Adrenal gland (tissue), 9 donors: ENCODE measurements at regions not wholly inside any gene's neighbourhood (a gene's known extent, or its start where the extent isn't known, plus 50 kb on each side); places are given as distances from the start of the nearest gene placed in this dataset.

Experiments
- DNase-seq, 7 donors: peaks; one replicate each; pipeline ENCODE4 v3.0.0-alpha.2; 2019 to 2020
- H3K27ac ChIP-seq, 5 donors: fragments of 200-600 bp; sonication (generic) in 4 of 5; 1 replicate in 3 of 5; 2 replicates in 2 of 5; pipeline versions ENCODE4 v1.5.1 to v1.8.0; 2016 to 2020; ENCODE audit warnings: mild to moderate bottlenecking in 1 of 5
- H3K27me3 ChIP-seq: fragments of 200-600 bp; 2 replicates; pipeline ENCODE4 v1.8.0; 2021
- H3K36me3 ChIP-seq, 2 donors: fragments of 200-600 bp; replicated peaks in 1 of 2; 1 replicate in 1 of 2; 2 replicates in 1 of 2; pipeline versions ENCODE4 v1.5.1 to v1.8.0; 2018 to 2022
- H3K4me1 ChIP-seq, 2 donors: fragments of 200-600 bp; replicated peaks in 1 of 2; 1 replicate in 1 of 2; 2 replicates in 1 of 2; pipeline versions ENCODE4 v1.5.1 to v1.8.0; 2018 to 2021
- H3K4me3 ChIP-seq, 4 donors: fragments of 200-600 bp; sonication (generic) in 3 of 4; one replicate each; pipeline ENCODE4 v1.5.1; 2016 to 2018
- H3K9me3 ChIP-seq, 3 donors: fragments of 200-600 bp; sonication (generic) in 1 of 3; replicated peaks in 1 of 3; 1 replicate in 2 of 3; 2 replicates in 1 of 3; pipeline versions ENCODE4 v1.5.1 to v1.8.0; 2016 to 2021
- CTCF ChIP-seq, 6 experiments: fragments of 450-650 bp in 4 of 6; fragments of 200-600 bp in 2 of 6; sonication (generic) in 1 of 6; IDR thresholded peaks; 1 replicate in 5 of 6; 2 replicates in 1 of 6; pipeline versions ENCODE4 v1.5.1 to v1.8.0; 2016 to 2021; ENCODE audit warnings: antibody characterized with exemption in 6 of 6, mild to moderate bottlenecking in 2 of 6, moderate library complexity in 1 of 6
- POLR2A ChIP-seq, 2 donors: fragments of 450-650 bp; IDR thresholded peaks; one replicate each; pipeline ENCODE4 v1.6.1; 2017; ENCODE audit warnings: antibody characterized with exemption in 2 of 2, mild to moderate bottlenecking in 2 of 2, moderate library complexity in 1 of 2
- WGBS, 4 donors: extraction: QIAGEN DNeasy Blood & Tissue Kit in 2 of 4; methylation state at CpG; one replicate each; pipeline versions ENCODE4 v1.1.5 to v1.1.7; 2013 to 2017; 5-methylcytosine and 5-hydroxymethylcytosine counted together
- intact Hi-C, 2 donors: fragments of 100-400 bp; cut with DNase I; formaldehyde crosslinking; loops; one replicate each; pipeline versions ENCODE4 v1.14.1 to v1.15.0; 2022 to 2023
- donor health status: healthy with polysubstance abuse.
- donor health status: Bipolar disorder and iron deficiency.
- donor health status: DM: yes; HTN: yes; CAD: no.
- donor health status: DM: no; HTN: no; CAD: no.
- donor health status: DM: no; HTN: no; CAD: no.

GRCh38 chr17:55895112-55895759 lies 144.4 kb downstream of the PCTP start:
- TF ChIP-seq CTCF (IDR thresholded peaks at IDR 0.05) = no peak
- no peak for TF ChIP-seq POLR2A (IDR thresholded peaks at IDR 0.05)
- no peaks in the 10 kb centered on the region for H3K4me1 ChIP-seq
- 64 to 73% (median 66%) methylated on average over 5 of the region's 5 CpGs for WGBS, 4 donors
- H3K27ac ChIP-seq = no peak overlapping the region
- no peaks in the 10 kb centered on the region for H3K27me3 ChIP-seq
- no peaks in the 10 kb centered on the region for H3K9me3 ChIP-seq
- intact Hi-C loops = no loop called here
- no peaks in the 10 kb centered on the region for H3K36me3 ChIP-seq
- H3K4me3 ChIP-seq = no peak overlapping the region
- DNase-seq = no peak

GRCh38 chr17:55897301-55897700 lies 146.4 kb downstream of the PCTP start:
- TF ChIP-seq CTCF (IDR thresholded peaks at IDR 0.05) (no peak), POLR2A (IDR thresholded peaks at IDR 0.05) (no peak)
- no peak overlapping the region for H3K4me3 ChIP-seq
- intact Hi-C loops = no loop called here
- no peaks in the 10 kb centered on the region for H3K9me3 ChIP-seq
- no peaks in the 10 kb centered on the region for H3K27me3 ChIP-seq
- H3K4me1 ChIP-seq = no peaks in the 10 kb centered on the region
- no peak for DNase-seq
- H3K36me3 ChIP-seq = no peaks in the 10 kb centered on the region
- no peak overlapping the region for H3K27ac ChIP-seq
- 72 to 80% (median 74%) methylated on average over 4 of the region's 4 CpGs for WGBS, 4 donors

- H3K9me3 ChIP-seq = no peaks in the 10 kb centered on the region
- DNase-seq = no peak
- H3K36me3 ChIP-seq = no peaks in the 10 kb centered on the region
- H3K4me3 ChIP-seq = no peak overlapping the region
- intact Hi-C loops = no loop called here
- 45 to 61% (median 58%) methylated on average over 1 of the region's 1 CpG for WGBS, 4 donors
- TF ChIP-seq POLR2A (IDR thresholded peaks at IDR 0.05) (no peak), CTCF (IDR thresholded peaks at IDR 0.05) (no peak)
- H3K27me3 ChIP-seq = no peaks in the 10 kb centered on the region
- H3K4me1 ChIP-seq = no peaks in the 10 kb centered on the region
- no peak overlapping the region for H3K27ac ChIP-seq
These were observed 147.3 kb downstream of the PCTP start for GRCh38 chr17:55898195-55898594.

- Histone ChIP-seq H3K4me1 (no peaks in the 10 kb centered on the region), H3K36me3 (no peaks in the 10 kb centered on the region), H3K9me3 (no peaks in the 10 kb centered on the region), H3K27ac (no peak overlapping the region), H3K27me3 (no peaks in the 10 kb centered on the region), H3K4me3 (no peak overlapping the region)
- intact Hi-C loops = no loop called here
- TF ChIP-seq POLR2A (IDR thresholded peaks at IDR 0.05) = no peak
- TF ChIP-seq CTCF (IDR thresholded peaks at IDR 0.05) = no peak
- no peak for DNase-seq
These were observed 149.3 kb downstream of the PCTP start for GRCh38 chr17:55900188-55900587.
